NB4 (cell line): ENCODE measurements at regions not wholly inside any gene's neighbourhood (a gene's known extent, or its start where the extent isn't known, plus 50 kb on each side); places are given as distances from the start of the nearest gene placed in this dataset.

Experiments
- CTCF ChIP-seq: IDR thresholded peaks from one replicate; pipeline ENCODE4 v1.5.1; 2012; ENCODE audit warnings: low read depth, low read length
- POLR2A ChIP-seq: IDR thresholded peaks from 2 replicates; pipeline ENCODE4 v1.6.1; 2011; ENCODE audit warnings: mild to moderate bottlenecking; ENCODE audit not compliant: insufficient read length; ENCODE audit errors: extremely low read depth

DNA sequence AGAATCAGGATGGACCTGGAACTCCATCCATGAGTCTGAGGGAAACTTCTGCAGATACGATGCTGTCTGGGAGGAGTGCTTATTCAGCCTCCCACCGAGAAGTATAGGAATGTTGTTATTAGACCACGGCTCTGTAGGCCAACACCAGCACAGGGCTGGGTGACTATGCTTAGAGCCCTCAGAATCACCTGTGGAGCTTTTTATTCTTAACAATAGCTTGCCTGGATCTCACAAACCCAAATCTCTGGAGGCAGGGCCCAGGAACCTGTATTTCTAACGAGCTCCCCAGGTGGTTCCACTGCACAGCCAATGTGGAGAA, 55.6 kb upstream of the ARID5B start:
- TF ChIP-seq CTCF (no peak), POLR2A (no peak)
